OCI-LY1 (cell line): ENCODE measurements at regions not wholly inside any gene's neighbourhood (a gene's known extent, or its start where the extent isn't known, plus 50 kb on each side); places are given as distances from the start of the nearest gene placed in this dataset.

Experiments used
- H2AFZ ChIP-seq: fragments of 200-600 bp; sonication (generic), shearing (Covaris generic); 2 replicates; pipeline ENCODE4 v1.6.0; 2014; ENCODE audit warnings: antibody characterized with exemption, mild to moderate bottlenecking, low read length
- H3F3A ChIP-seq: fragments of 200-600 bp; sonication (generic), shearing (Covaris generic); 2 replicates; pipeline ENCODE4 v1.6.0; 2014; ENCODE audit warnings: mild to moderate bottlenecking, antibody characterized with exemption, low read length, moderate library complexity; ENCODE audit not compliant: insufficient read depth
- H3K27ac ChIP-seq: fragments of 200-600 bp; sonication (generic); 2 replicates; pipeline ENCODE4 v1.5.1; 2014; ENCODE audit warnings: low read length, mixed run types, mild to moderate bottlenecking, low read depth; ENCODE audit not compliant: poor library complexity, severe bottlenecking
- H3K27me3 ChIP-seq: fragments of 200-600 bp; sonication (generic); 2 replicates; pipeline ENCODE4 v1.6.0; 2014; ENCODE audit warnings: antibody characterized with exemption, mild to moderate bottlenecking, low read length, moderate library complexity; ENCODE audit not compliant: insufficient read depth
- H3K36me3 ChIP-seq: fragments of 200-600 bp; sonication (generic); 2 replicates; pipeline ENCODE4 v1.6.1; 2014; ENCODE audit warnings: mild to moderate bottlenecking, antibody characterized with exemption, low read length, moderate library complexity, mixed read lengths; ENCODE audit not compliant: insufficient read depth
- H3K4me1 ChIP-seq: fragments of 200-600 bp; sonication (generic); 2 replicates; pipeline ENCODE4 v1.5.1; 2014; ENCODE audit warnings: mild to moderate bottlenecking, low read length, moderate library complexity; ENCODE audit not compliant: insufficient read depth, severe bottlenecking
- H3K4me2 ChIP-seq: fragments of 200-600 bp; sonication (generic), shearing (Covaris generic); 2 replicates; pipeline ENCODE4 v1.6.1; 2014; ENCODE audit warnings: low read length
- H3K4me3 ChIP-seq: fragments of 200-600 bp; sonication (generic); 2 replicates; pipeline ENCODE4 v1.5.1; 2014; ENCODE audit warnings: low read length, low read depth, mild to moderate bottlenecking, mixed read lengths; ENCODE audit not compliant: poor library complexity, severe bottlenecking
- H3K79me2 ChIP-seq: fragments of 200-600 bp; shearing (Covaris generic); 2 replicates; pipeline ENCODE4 v1.6.1; 2016; ENCODE audit warnings: mixed run types, low read length, mixed read lengths; ENCODE audit not compliant: insufficient read depth
- H3K9ac ChIP-seq: fragments of 200-600 bp; sonication (generic), shearing (Covaris generic); 2 replicates; pipeline ENCODE4 v1.6.1; 2014; ENCODE audit warnings: mild to moderate bottlenecking, low read length, mixed read lengths
- H3K9me2 ChIP-seq: fragments of 200-600 bp; sonication (generic), shearing (Covaris generic); 2 replicates; pipeline ENCODE4 v1.6.1; 2014; ENCODE audit warnings: low read depth, mild to moderate bottlenecking, low read length, mixed read lengths
- H3K9me3 ChIP-seq: fragments of 200-600 bp; shearing (Covaris generic); 2 replicates; pipeline ENCODE4 v1.6.1; 2014; ENCODE audit warnings: low read length, mixed read lengths
- H4K20me1 ChIP-seq: fragments of 200-600 bp; sonication (generic), shearing (Covaris generic); 2 replicates; pipeline ENCODE4 v1.6.0; 2016; ENCODE audit warnings: mild to moderate bottlenecking, low read length; ENCODE audit not compliant: insufficient read depth
- CTCF ChIP-seq: fragments of 200-600 bp; sonication (generic), shearing (Covaris generic); IDR thresholded peaks from 2 replicates; pipeline ENCODE4 v1.5.1; 2017; ENCODE audit warnings: mild to moderate bottlenecking, antibody characterized with exemption, low read length, moderate library complexity, mixed read lengths
- EZH2 ChIP-seq: fragments of 200-600 bp; sonication (generic), shearing (Covaris generic); IDR thresholded peaks from 2 replicates; pipeline ENCODE4 v1.8.0; 2017; ENCODE audit warnings: borderline replicate concordance, mixed run types, mild to moderate bottlenecking, antibody characterized with exemption, low read length, moderate library complexity, mixed read lengths

DNA sequence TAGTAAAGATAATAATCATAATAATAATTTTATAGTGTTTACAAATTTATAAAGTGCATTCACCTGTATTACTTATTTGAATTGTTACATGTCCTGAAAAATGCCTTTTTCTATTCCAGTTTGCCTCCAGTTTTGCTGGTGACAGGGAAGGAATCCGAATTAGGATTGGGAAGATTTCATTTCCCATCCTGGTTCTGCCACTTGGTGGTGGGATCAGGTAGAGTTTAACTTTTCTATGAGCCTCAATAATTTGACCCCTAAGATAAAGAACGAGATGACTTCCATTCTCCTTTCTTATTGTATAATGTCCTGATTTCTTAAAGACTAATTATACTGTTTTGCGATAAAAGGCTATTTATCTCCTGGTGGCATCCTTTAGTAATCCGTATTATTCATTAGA, 1090.9 kb downstream of the RAPGEF2 start:
- Histone ChIP-seq H3K27me3 (no peaks in the 10 kb centered on the region), H3K4me2 (no peak overlapping the region), H2AFZ (no peak overlapping the region), H3K79me2 (no peaks in the 10 kb centered on the region), H3K9ac (no peak overlapping the region), H4K20me1 (no peaks in the 10 kb centered on the region), H3K27ac (no peak overlapping the region), H3K9me3 (no peaks in the 10 kb centered on the region), H3K9me2 (no peaks in the 10 kb centered on the region), H3F3A (no peaks in the 10 kb centered on the region), H3K4me1 (no peaks in the 10 kb centered on the region), H3K4me3 (no peak overlapping the region), H3K36me3 (no peaks in the 10 kb centered on the region)
- TF ChIP-seq EZH2 (no peak), CTCF (no peak)

GRCh38 chr4:160194716-160195115, 1091.8 kb downstream of the RAPGEF2 start:
- Histone ChIP-seq H3F3A (no peaks in the 10 kb centered on the region), H3K27ac (no peak overlapping the region), H3K36me3 (no peaks in the 10 kb centered on the region), H3K4me1 (no peaks in the 10 kb centered on the region), H3K27me3 (no peaks in the 10 kb centered on the region), H3K4me3 (no peak overlapping the region), H3K9ac (no peak overlapping the region), H3K4me2 (no peak overlapping the region), H4K20me1 (no peaks in the 10 kb centered on the region), H3K9me2 (no peaks in the 10 kb centered on the region), H3K9me3 (no peaks in the 10 kb centered on the region), H2AFZ (no peak overlapping the region), H3K79me2 (no peaks in the 10 kb centered on the region)
- TF ChIP-seq CTCF = no peak

DNA sequence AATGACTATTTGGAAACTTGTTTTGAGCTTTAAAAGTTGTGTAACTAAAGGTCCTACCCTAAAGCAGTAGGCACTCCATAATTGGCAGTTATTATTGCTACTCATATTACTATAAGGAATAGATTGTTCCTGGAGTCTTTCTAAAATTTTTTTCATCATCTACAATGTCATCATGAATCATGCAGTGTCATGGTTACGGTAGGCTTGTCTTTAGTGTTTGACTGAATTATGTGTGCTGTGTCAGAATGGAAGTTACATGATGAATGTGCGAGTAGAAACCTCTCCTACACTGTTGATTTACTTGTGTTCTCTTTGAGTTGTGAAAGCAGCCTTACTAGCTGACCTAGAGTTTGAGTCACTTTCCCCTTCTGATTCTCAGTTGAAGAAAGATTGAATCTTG, 1099.9 kb downstream of the RAPGEF2 start:
- no peaks in the 10 kb centered on the region for H3K9me2 ChIP-seq
- H3K4me2 ChIP-seq = no peak overlapping the region
- no peak overlapping the region for H3K4me3 ChIP-seq
- H4K20me1 ChIP-seq = no peaks in the 10 kb centered on the region
- H3K4me1 ChIP-seq = no peaks in the 10 kb centered on the region
- TF ChIP-seq CTCF = no peak
- TF ChIP-seq EZH2 = no peak
- no peak overlapping the region for H3K9ac ChIP-seq
- no peak overlapping the region for H3K27ac ChIP-seq
- no peak overlapping the region for H2AFZ ChIP-seq
- no peaks in the 10 kb centered on the region for H3K9me3 ChIP-seq
- H3K27me3 ChIP-seq = no peaks in the 10 kb centered on the region
- H3K36me3 ChIP-seq = no peaks in the 10 kb centered on the region
- no peaks in the 10 kb centered on the region for H3F3A ChIP-seq
- H3K79me2 ChIP-seq = no peaks in the 10 kb centered on the region
